Heart left ventricle (tissue), 16 donors: ENCODE measurements at regions not wholly inside any gene's neighbourhood (a gene's known extent, or its start where the extent isn't known, plus 50 kb on each side); places are given as distances from the start of the nearest gene placed in this dataset.

Source experiments
- ATAC-seq, 4 donors: fragments of 200-7000 bp; cut with Tn5 transposase; one replicate each; pipeline ENCODE4 v1.9.1; 2020 to 2022; ENCODE audit warnings: moderate library complexity in 4 of 4, mild to moderate bottlenecking in 3 of 4, moderate number of reproducible peaks in 1 of 4
- DNase-seq, 5 donors: peaks; one replicate each; pipeline ENCODE4 v3.0.0-alpha.2; 2020
- H3K27ac ChIP-seq, 12 donors: fragments of 200-600 bp; sonication (generic) in 4 of 12; one replicate each; pipeline versions ENCODE4 v1.5.0 to v1.8.0; 2016 to 2022; ENCODE audit warnings: mild to moderate bottlenecking in 2 of 12
- H3K27me3 ChIP-seq, 9 donors: fragments of 200-600 bp; sonication (generic) in 2 of 9; one replicate each; pipeline versions ENCODE4 v1.5.1 to v1.8.0; 2016 to 2022; ENCODE audit warnings: mild to moderate bottlenecking in 3 of 9
- H3K36me3 ChIP-seq, 9 donors: fragments of 200-600 bp; sonication (generic) in 2 of 9; one replicate each; pipeline versions ENCODE4 v1.5.0 to v1.8.0; 2018 to 2022; ENCODE audit warnings: mild to moderate bottlenecking in 2 of 9
- H3K4me1 ChIP-seq, 12 donors: fragments of 200-600 bp; sonication (generic) in 4 of 12; one replicate each; pipeline versions ENCODE4 v1.5.0 to v1.8.0; 2016 to 2022; ENCODE audit warnings: mild to moderate bottlenecking in 3 of 12
- H3K4me3 ChIP-seq, 12 donors: fragments of 200-600 bp; sonication (generic) in 4 of 12; one replicate each; pipeline versions ENCODE4 v1.5.0 to v1.8.0; 2017 to 2022; ENCODE audit warnings: mild to moderate bottlenecking in 9 of 12, moderate library complexity in 4 of 12
- H3K9me3 ChIP-seq, 12 donors: fragments of 200-600 bp; sonication (generic) in 4 of 12; one replicate each; pipeline versions ENCODE4 v1.5.0 to v1.8.0; 2016 to 2022; ENCODE audit warnings: mild to moderate bottlenecking in 1 of 12
- POLR2A ChIP-seq, 2 donors: fragments of 450-650 bp; IDR thresholded peaks; one replicate each; pipeline ENCODE4 v1.6.1; 2017; ENCODE audit warnings: antibody characterized with exemption in 2 of 2, mild to moderate bottlenecking in 2 of 2, moderate library complexity in 2 of 2
- WGBS, 4 donors: extraction: QIAGEN DNeasy Blood & Tissue Kit in 2 of 4; methylation state at CpG; one replicate each; pipeline versions ENCODE4 v1.1.5 to v1.1.7; 2013 to 2018; 5-methylcytosine and 5-hydroxymethylcytosine counted together
- intact Hi-C, 10 donors: fragments of 100-400 bp; cut with DNase I; formaldehyde crosslinking; loops; one replicate each; pipeline versions ENCODE4 v1.11.1 to v1.14.2; 2022
- TF ChIP-seq, protein P1 (sequence below), 12 donors: fragments of 200-600 bp; sonication (generic) in 4 of 12; IDR thresholded peaks; one replicate each; pipeline versions ENCODE4 v1.5.0 to v1.8.0; 2018 to 2022; ENCODE audit warnings: antibody characterized with exemption in 12 of 12, mild to moderate bottlenecking in 5 of 12
- donor health status: ischemic (EF 13 %, LVEDD 7.1; RV severe dilation, severe dysfunction).
- donor health status: healthy with polysubstance abuse.
- donor health status: DM: no; HTN: yes; CAD: no.
- donor health status: DM: no; HTN: no; CAD: no.
- donor health status: ischemic (EF 25% LVEDD 6.9; RV normal size, moderate dysfunction).
- donor health status: ischemic (EF 25% LVEDD 5.7; RV mildly dilated, moderate dysfunction).
- donor health status: healthy.
- donor health status: DM: yes; HTN: yes; CAD: no.
- donor health status: ischemic (EF 35%, LVEDD 5.7; RV mildly dilated, moderate dysfunction).
- donor health status: nonischemic (EF 11% LVEDD 7.7; RV severe dilation, severe dysfunction).
- donor health status: DM: yes; HTN: yes; CAD: no.
- donor health status: PGD.
- donor health status: ischemic (EF 29% LVEDD 5.4; RV normal size, mild dysfunction).
- donor health status: nonischemic (EF 23%, LVEDD 6.1; RV moderate dilation, normal function).

DNA sequence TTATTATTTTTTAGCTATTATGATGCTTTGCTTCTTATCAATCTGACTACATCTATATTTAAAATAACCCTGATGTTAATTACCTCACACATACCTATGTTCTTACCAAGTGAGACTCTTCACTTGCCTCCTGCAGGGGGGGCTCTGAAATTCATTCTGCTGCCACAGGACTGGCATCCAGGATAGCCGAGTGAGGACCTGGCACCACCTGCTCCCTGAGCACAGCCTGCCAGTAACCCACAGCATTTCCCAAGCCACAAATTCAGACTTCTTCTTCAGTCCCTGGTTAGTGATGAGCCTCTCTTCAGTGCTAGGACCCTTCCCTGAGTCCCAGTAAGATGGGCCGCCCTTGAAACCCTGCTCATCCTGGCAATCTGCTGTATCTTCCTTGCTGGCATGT is 296.5 kb upstream of the PLXNA2 start:
- intact Hi-C loops = no loop called here
- no peak for ATAC-seq

DNA sequence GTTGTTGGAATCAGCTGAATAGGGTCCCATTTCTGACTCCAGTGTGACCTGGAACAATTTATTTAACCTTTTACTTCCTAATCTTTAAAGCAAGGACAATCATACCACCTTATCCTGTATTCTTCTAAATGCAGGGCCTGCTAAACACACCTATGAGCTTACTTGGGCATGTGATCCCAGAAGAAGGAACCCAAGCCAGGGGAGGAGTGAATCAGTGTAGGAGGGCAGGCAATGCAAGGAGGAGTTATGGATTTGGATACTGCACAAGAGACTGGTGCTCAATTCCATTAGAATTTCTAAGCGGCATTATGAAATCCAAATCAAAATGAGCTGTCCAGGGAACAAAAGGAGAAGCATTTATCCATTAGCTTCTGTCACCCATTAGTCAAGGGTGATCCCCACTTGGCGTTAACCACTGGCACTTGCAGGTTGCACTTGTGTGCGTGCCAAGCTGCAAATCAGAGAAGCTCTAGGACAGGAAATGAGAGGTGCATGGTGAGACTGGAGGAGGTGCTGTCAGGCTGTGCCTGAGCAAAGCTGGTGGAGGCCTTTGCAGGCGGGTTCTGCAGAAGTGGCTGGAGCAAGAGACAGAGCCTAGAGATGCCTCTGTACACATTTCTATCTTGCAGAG is 297.2 kb upstream of the PLXNA2 start:
- H3K36me3 ChIP-seq = no peaks in the 10 kb centered on the region
- H3K4me1 ChIP-seq = peaks cover 0 to 13% (median 0%) of the 10 kb centered on the region in 12 donors
- no peak for TF ChIP-seq POLR2A (IDR thresholded peaks at IDR 0.05)
- TF ChIP-seq, protein P1, sequence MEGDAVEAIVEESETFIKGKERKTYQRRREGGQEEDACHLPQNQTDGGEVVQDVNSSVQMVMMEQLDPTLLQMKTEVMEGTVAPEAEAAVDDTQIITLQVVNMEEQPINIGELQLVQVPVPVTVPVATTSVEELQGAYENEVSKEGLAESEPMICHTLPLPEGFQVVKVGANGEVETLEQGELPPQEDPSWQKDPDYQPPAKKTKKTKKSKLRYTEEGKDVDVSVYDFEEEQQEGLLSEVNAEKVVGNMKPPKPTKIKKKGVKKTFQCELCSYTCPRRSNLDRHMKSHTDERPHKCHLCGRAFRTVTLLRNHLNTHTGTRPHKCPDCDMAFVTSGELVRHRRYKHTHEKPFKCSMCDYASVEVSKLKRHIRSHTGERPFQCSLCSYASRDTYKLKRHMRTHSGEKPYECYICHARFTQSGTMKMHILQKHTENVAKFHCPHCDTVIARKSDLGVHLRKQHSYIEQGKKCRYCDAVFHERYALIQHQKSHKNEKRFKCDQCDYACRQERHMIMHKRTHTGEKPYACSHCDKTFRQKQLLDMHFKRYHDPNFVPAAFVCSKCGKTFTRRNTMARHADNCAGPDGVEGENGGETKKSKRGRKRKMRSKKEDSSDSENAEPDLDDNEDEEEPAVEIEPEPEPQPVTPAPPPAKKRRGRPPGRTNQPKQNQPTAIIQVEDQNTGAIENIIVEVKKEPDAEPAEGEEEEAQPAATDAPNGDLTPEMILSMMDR (IDR thresholded peaks at IDR 0.05) = no peak
- WGBS, 4 donors = 91 to 98% (median 94%) methylated on average over 4 of the region's 4 CpGs
- intact Hi-C loops = no loop called here
- no peak for ATAC-seq
- no peaks in the 10 kb centered on the region for H3K27me3 ChIP-seq
- no peak overlapping the region for H3K27ac ChIP-seq
- DNase-seq = no peak
- H3K9me3 ChIP-seq = no peaks in the 10 kb centered on the region
- no peak overlapping the region for H3K4me3 ChIP-seq

More for the DNA sequence above, 296.5 kb upstream of the PLXNA2 start:
- DNase-seq = no peak
- Histone ChIP-seq H3K4me3 (no peak overlapping the region), H3K27ac (no peak overlapping the region), H3K4me1 (peaks cover 0 to 13% (median 0%) of the 10 kb centered on the region in 12 donors), H3K27me3 (no peaks in the 10 kb centered on the region), H3K36me3 (no peaks in the 10 kb centered on the region), H3K9me3 (no peaks in the 10 kb centered on the region)
- TF ChIP-seq, protein P1 (IDR thresholded peaks at IDR 0.05) = no peak
- no peak for TF ChIP-seq POLR2A (IDR thresholded peaks at IDR 0.05)
- 86 to 96% (median 93%) methylated on average over 2 of the region's 2 CpGs for WGBS, 4 donors

DNA sequence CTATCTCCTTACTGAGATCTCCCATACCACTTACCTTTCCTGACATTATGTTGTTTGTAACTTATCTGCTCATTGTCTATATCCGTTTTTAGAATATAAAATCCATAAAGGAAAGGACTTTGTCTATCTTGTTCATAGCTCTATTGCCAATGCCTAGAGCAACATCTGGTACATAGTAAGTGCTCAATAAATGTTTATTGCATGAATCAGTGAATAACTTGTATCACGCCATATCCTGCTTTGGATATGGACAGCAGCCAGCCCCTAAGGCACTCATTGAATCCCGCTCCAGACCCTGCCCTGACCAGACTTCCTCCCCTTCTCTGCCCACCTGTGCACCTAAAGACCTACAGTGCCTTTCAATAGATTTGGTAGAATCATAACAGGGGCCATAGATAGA is 298.1 kb upstream of the PLXNA2 start:
- WGBS, 4 donors = 93 to 97% (median 95%) methylated on average over 3 of the region's 3 CpGs
- TF ChIP-seq POLR2A (IDR thresholded peaks at IDR 0.05) = no peak
- TF ChIP-seq, protein P1 (IDR thresholded peaks at IDR 0.05) = no peak
- intact Hi-C loops = no loop called here
- Histone ChIP-seq H3K27me3 (no peaks in the 10 kb centered on the region), H3K36me3 (no peaks in the 10 kb centered on the region), H3K27ac (no peak overlapping the region), H3K4me3 (no peak overlapping the region), H3K4me1 (peaks cover 0 to 13% (median 0%) of the 10 kb centered on the region in 12 donors), H3K9me3 (no peaks in the 10 kb centered on the region)
- ATAC-seq (no peak), DNase-seq (no peak)

DNA sequence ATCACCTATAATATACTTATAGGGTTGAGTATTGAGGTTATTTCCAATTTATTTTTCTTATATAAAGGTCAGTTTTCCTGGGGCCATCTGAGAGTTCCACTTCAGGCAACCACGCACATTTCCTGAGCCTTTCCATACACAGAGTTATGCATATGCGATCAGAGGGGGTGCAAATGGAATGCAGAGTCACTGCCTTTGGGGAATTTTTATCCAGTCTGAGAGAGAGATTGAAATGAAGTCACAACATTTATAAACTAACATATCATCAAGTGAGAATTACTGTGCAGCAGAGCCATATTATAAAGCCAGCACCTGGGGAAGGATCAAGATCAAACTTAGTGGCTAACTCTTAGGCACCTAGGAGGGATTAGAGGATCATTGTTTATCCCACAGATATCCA is 299.9 kb upstream of the PLXNA2 start:
- Histone ChIP-seq H3K4me3 (no peak overlapping the region), H3K9me3 (no peaks in the 10 kb centered on the region), H3K4me1 (peaks cover 0 to 6% (median 0%) of the 10 kb centered on the region in 12 donors), H3K27me3 (no peaks in the 10 kb centered on the region), H3K27ac (no peak overlapping the region), H3K36me3 (no peaks in the 10 kb centered on the region)
- no peak for ATAC-seq
- no peak for TF ChIP-seq POLR2A (IDR thresholded peaks at IDR 0.05)
- TF ChIP-seq, protein P1 (IDR thresholded peaks at IDR 0.05) = no peak
- WGBS, 4 donors = 81 to 88% (median 85%) methylated on average over 2 of the region's 2 CpGs
- intact Hi-C loops = no loop called here
- DNase-seq = no peak
